ENCODE measurements at regions not wholly inside any gene's neighbourhood (a gene's known extent, or its start where the extent isn't known, plus 50 kb on each side); places are given as distances from the start of the nearest gene placed in this dataset.
A peak's percentile ranks its signal among the peaks of the same experiment; 100 is the strongest.

- peak overlapping the region; percentile 48; the same call in 1 of the 2 replicates for H2AFZ ChIP-seq
Observed at GRCh38 chr3:88369767-88370166, 220.0 kb downstream of the C3orf38 start.

More at GRCh38 chr3:88369767-88370166, 220.0 kb downstream of the C3orf38 start:
- no peaks in the 10 kb centered on the region for H3F3A ChIP-seq (replicated peaks; ENCODE audit: low read depth)
- H3K27me3 ChIP-seq (ENCODE audit: insufficient read depth) = no peaks in the 10 kb centered on the region
- H3K36me3 ChIP-seq (ENCODE audit: insufficient read depth) = no peaks in the 10 kb centered on the region; the same call in 1 of the 2 replicates
- Mint-ChIP-seq H3K4me3 (no peak overlapping the region), H3K4me1 (no peaks in the 10 kb centered on the region), H3K27ac (no peak overlapping the region), H3K27me3 (ENCODE audit: insufficient read depth, low read depth, poor library complexity) (peaks cover 2% of the 10 kb centered on the region), H3K9me3 (peaks cover 11% of the 10 kb centered on the region), H3K36me3 (ENCODE audit: low read depth) (peaks cover 6% of the 10 kb centered on the region)
- no peaks in the 10 kb centered on the region for H3K79me2 ChIP-seq (replicated peaks; ENCODE audit: insufficient read depth)
- no peaks in the 10 kb centered on the region for H4K20me1 ChIP-seq (replicated peaks; ENCODE audit: insufficient read depth)
- H3K4me1 ChIP-seq (ENCODE audit: insufficient read depth) = no peaks in the 10 kb centered on the region
- H3K4me2 ChIP-seq = no peak overlapping the region
- ATAC-seq (no peak), DNase-seq (ENCODE audit: low spot score) (no peak)
- TF ChIP-seq REST (IDR thresholded peaks at IDR 0.05; ENCODE audit: unreplicated experiment) (no peak), CTCF (conservative IDR thresholded peaks at IDR 0.05; ENCODE audit: low read depth in 2 of 2) (no peak), JUNB (IDR thresholded peaks at IDR 0.05; ENCODE audit: unreplicated experiment) (no peak), EZH2 (IDR thresholded peaks at IDR 0.05; ENCODE audit: low read depth, unreplicated experiment) (no peak), EZH2phosphoT487 (IDR thresholded peaks at IDR 0.05; ENCODE audit: unreplicated experiment) (no peak), POLR2AphosphoS5 (IDR thresholded peaks at IDR 0.05; ENCODE audit: low read depth) (no peak), NANOG (IDR thresholded peaks at IDR 0.05; ENCODE audit: borderline replicate concordance) (no peak), ZNF114 (CRISPR knock-in tag; IDR thresholded peaks at IDR 0.05) (no peak), ETS1 (IDR thresholded peaks at IDR 0.05) (no peak), ZNF331 (CRISPR knock-in tag; IDR thresholded peaks at IDR 0.05; ENCODE audit: low read depth) (no peak), ZNF462 (CRISPR knock-in tag; IDR thresholded peaks at IDR 0.05) (no peak)
- no peak overlapping the region for H3K27ac ChIP-seq (ENCODE audit: low read depth)
- no peak overlapping the region for H3K4me3 ChIP-seq
- H3K9me2 ChIP-seq (ENCODE audit: insufficient read depth) = peaks cover 8% of the 10 kb centered on the region

Data from GM23338 (cell line).